ENCODE measurements at regions not wholly inside any gene's neighbourhood (a gene's known extent, or its start where the extent isn't known, plus 50 kb on each side); places are given as distances from the start of the nearest gene placed in this dataset.

GRCh38 chr2:196362973-196363549, 191.7 kb upstream of the STK17B start:
- no peak for DNase-seq

- DNase-seq, result no peak
Measured at GRCh38 chr2:196365145-196365544, 193.8 kb upstream of the STK17B start.

GRCh38 chr2:196365923-196366322, 194.5 kb upstream of the STK17B start:
- DNase-seq, result no peak

- DNase-seq, result no peak
Measured at GRCh38 chr2:196367633-196368032, 196.3 kb upstream of the STK17B start.

- DNase-seq, result no peak
Measured at GRCh38 chr2:196368546-196369225, 197.3 kb upstream of the STK17B start.

GRCh38 chr2:196369967-196370366, 198.6 kb upstream of the STK17B start:
- no peak for DNase-seq

- no peak for DNase-seq
Measured at GRCh38 chr2:196370381-196370780, 199.0 kb upstream of the STK17B start.

- no peak for DNase-seq
Measured at GRCh38 chr2:196372276-196372809, 201.0 kb upstream of the STK17B start.

- DNase-seq, result no peak
Measured at GRCh38 chr2:196372811-196373664, 201.7 kb upstream of the STK17B start.

GRCh38 chr2:196376984-196377877, 205.9 kb upstream of the STK17B start:
- DNase-seq, result peak; percentile 66

- no peak for DNase-seq
Measured at GRCh38 chr2:196379600-196379999, 208.2 kb upstream of the STK17B start.

GRCh38 chr2:196380098-196380497, 208.7 kb upstream of the STK17B start:
- no peak for DNase-seq

- DNase-seq, result no peak
Measured at GRCh38 chr2:196380575-196380974, 209.2 kb upstream of the STK17B start.

GRCh38 chr2:196381464-196381863, 210.1 kb upstream of the STK17B start:
- DNase-seq, result no peak

GRCh38 chr2:196383799-196384198, 212.4 kb upstream of the STK17B start:
- no peak for DNase-seq

- DNase-seq, result no peak
Measured at GRCh38 chr2:196384729-196385128, 213.4 kb upstream of the STK17B start.

GRCh38 chr2:196389670-196390069, 218.3 kb upstream of the STK17B start:
- peak; percentile 11 for DNase-seq

- no peak for DNase-seq
Measured at GRCh38 chr2:196390243-196391148, 219.1 kb upstream of the STK17B start.

GRCh38 chr2:196391149-196391479, 219.7 kb upstream of the STK17B start:
- no peak for DNase-seq

GRCh38 chr2:196399096-196399495, 227.7 kb upstream of the STK17B start:
- no peak for DNase-seq
